Esophagus squamous epithelium (tissue), 5 donors: ENCODE measurements at regions not wholly inside any gene's neighbourhood (a gene's known extent, or its start where the extent isn't known, plus 50 kb on each side); places are given as distances from the start of the nearest gene placed in this dataset.

Source experiments
- DNase-seq: peaks from one replicate; lab custom pipeline; 2025; lab: John Stamatoyannopoulos, UW
- H3K27ac ChIP-seq, 4 donors: fragments of 200-600 bp; sonication (generic); one replicate each; pipeline ENCODE4 v1.5.1; 2016 to 2019; ENCODE audit warnings: mild to moderate bottlenecking in 1 of 4
- H3K27me3 ChIP-seq, 4 donors: fragments of 200-600 bp; sonication (generic); 1 replicate in 3 of 4; 2 replicates in 1 of 4; pipeline versions ENCODE4 v1.5.1 to v1.6.0; 2017 to 2021; ENCODE audit warnings: antibody characterized with exemption in 1 of 4
- H3K36me3 ChIP-seq, 3 donors: fragments of 200-600 bp; sonication (generic); one replicate each; pipeline ENCODE4 v1.5.1; 2016 to 2019
- H3K4me1 ChIP-seq, 3 donors: fragments of 200-600 bp; sonication (generic); one replicate each; pipeline ENCODE4 v1.5.1; 2017 to 2019
- H3K4me3 ChIP-seq, 4 donors: fragments of 200-600 bp; sonication (generic); 1 replicate in 3 of 4; 2 replicates in 1 of 4; pipeline ENCODE4 v1.5.1; 2016 to 2019; ENCODE audit warnings: mild to moderate bottlenecking in 2 of 4, moderate library complexity in 1 of 4
- H3K9me3 ChIP-seq, 3 donors: fragments of 200-600 bp; sonication (generic); one replicate each; pipeline ENCODE4 v1.5.1; 2016 to 2019
- POLR2A ChIP-seq, 4 donors: fragments of 450-650 bp; IDR thresholded peaks; one replicate each; pipeline ENCODE4 v1.6.1; 2017; ENCODE audit warnings: antibody characterized with exemption in 4 of 4, mild to moderate bottlenecking in 4 of 4, moderate library complexity in 3 of 4
- WGBS, 2 donors: methylation state at CpG; one replicate each; pipeline ENCODE4 v1.1.5; 2018; 5-methylcytosine and 5-hydroxymethylcytosine counted together
- intact Hi-C: fragments of 100-400 bp; cut with DNase I; formaldehyde crosslinking; loops from one replicate; pipeline ENCODE4 v1.15.0; 2022
- TF ChIP-seq, protein P1 (sequence below), 6 experiments: fragments of 450-650 bp in 4 of 6; fragments of 200-600 bp in 2 of 6; sonication (generic) in 2 of 6; IDR thresholded peaks; one replicate each; pipeline ENCODE4 v1.5.1; 2016 to 2019; ENCODE audit warnings: antibody characterized with exemption in 6 of 6, mild to moderate bottlenecking in 4 of 6, moderate library complexity in 4 of 6
- donor health status: DM: yes; HTN: yes; CAD: no.

DNA sequence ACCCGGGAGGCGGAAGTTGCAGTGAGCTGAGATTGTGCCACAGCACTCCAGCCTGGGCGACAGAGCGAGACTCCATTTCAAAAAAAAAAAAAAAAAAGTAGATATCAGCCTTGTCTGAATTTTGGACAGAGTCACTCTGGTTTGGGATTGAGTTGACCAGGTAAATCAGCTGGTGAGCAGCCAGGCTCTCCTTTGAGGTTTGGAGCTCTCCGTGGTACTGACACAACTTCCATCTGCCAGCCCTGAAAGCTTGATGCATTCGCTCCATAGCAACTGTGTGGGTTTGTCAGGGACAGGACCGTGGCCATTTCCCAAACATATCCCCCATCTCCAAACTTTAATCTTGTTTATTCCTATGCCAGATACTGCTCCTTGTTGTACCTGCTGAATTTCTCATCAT lies 155.2 kb downstream of the DMRTA2 start:
- TF ChIP-seq, protein P1, sequence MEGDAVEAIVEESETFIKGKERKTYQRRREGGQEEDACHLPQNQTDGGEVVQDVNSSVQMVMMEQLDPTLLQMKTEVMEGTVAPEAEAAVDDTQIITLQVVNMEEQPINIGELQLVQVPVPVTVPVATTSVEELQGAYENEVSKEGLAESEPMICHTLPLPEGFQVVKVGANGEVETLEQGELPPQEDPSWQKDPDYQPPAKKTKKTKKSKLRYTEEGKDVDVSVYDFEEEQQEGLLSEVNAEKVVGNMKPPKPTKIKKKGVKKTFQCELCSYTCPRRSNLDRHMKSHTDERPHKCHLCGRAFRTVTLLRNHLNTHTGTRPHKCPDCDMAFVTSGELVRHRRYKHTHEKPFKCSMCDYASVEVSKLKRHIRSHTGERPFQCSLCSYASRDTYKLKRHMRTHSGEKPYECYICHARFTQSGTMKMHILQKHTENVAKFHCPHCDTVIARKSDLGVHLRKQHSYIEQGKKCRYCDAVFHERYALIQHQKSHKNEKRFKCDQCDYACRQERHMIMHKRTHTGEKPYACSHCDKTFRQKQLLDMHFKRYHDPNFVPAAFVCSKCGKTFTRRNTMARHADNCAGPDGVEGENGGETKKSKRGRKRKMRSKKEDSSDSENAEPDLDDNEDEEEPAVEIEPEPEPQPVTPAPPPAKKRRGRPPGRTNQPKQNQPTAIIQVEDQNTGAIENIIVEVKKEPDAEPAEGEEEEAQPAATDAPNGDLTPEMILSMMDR (IDR thresholded peaks at IDR 0.05): no peak
- no peak for TF ChIP-seq POLR2A (IDR thresholded peaks at IDR 0.05)
- Histone ChIP-seq H3K36me3 (no peaks in the 10 kb centered on the region), H3K27ac (no peak overlapping the region), H3K27me3 (no peaks in the 10 kb centered on the region), H3K4me3 (no peak overlapping the region), H3K4me1 (no peaks in the 10 kb centered on the region), H3K9me3 (no peaks in the 10 kb centered on the region)
- DNase-seq: no peak
- intact Hi-C loops: no loop called here
- 50 to 59% methylated on average over 6 to 7 of the region's 7 CpGs for WGBS, 2 donors

DNA sequence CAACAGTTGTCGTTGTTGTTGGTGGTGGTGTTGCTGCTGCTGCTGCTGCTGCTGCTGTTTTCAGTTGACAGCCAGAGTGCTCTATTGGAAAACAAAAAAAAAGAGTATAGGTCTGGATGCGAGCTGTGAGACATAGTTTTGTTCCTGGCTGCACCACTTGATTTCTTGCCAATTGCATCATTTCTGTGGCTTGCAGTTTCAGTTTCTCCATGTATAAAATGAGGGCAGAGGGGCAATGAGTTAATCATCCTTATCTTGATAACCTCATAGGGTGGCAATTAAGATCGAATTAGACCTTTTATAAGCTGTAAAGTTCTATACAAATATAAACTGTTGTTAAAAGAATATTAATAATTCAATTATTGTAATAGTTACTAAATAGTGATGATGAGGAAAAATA lies 156.7 kb downstream of the DMRTA2 start:
- DNase-seq: no peak
- intact Hi-C loops: no loop called here
- Histone ChIP-seq H3K27me3 (no peaks in the 10 kb centered on the region), H3K9me3 (no peaks in the 10 kb centered on the region), H3K4me1 (no peaks in the 10 kb centered on the region), H3K27ac (peak overlapping the region in 2 of 4 donors; percentile 70 to 71), H3K36me3 (no peaks in the 10 kb centered on the region), H3K4me3 (no peak overlapping the region)
- TF ChIP-seq, protein P1 (IDR thresholded peaks at IDR 0.05): no peak
- no peak for TF ChIP-seq POLR2A (IDR thresholded peaks at IDR 0.05)
- WGBS, 2 donors: 24 to 41% methylated on average over 3 of the region's 3 CpGs

DNA sequence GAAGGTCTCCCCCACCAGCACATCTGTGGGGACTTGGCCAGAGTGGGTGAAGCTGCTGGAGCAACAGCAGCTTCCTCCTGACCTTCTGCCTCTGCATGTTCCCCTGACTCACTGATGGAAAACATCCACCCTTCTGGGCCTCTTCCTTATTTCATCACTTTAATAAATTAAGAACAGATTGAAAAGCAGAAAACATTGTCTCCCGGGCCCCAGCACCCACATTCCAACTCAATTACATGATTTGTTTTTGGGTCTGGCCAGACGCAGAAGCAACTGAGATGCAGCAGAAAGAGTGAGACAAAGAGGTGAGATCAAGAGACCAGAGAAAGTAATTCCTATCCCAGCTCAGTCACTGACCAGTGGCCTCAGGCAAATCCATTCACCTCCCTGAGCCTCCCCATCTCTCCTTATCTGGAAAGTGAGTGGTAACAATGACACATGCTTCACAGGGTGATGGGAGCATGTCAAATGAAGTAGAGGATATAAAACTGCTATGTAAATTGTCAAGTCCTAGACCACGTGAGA lies 157.1 kb downstream of the ELAVL4 start:
- no peaks in the 10 kb centered on the region for H3K27me3 ChIP-seq
- H3K36me3 ChIP-seq: no peaks in the 10 kb centered on the region
- WGBS, 2 donors: 24 to 28% methylated on average over 3 of the region's 3 CpGs
- H3K4me3 ChIP-seq: no peak overlapping the region
- DNase-seq: no peak
- H3K4me1 ChIP-seq: no peaks in the 10 kb centered on the region
- TF ChIP-seq, protein P1 (IDR thresholded peaks at IDR 0.05): no peak
- TF ChIP-seq POLR2A (IDR thresholded peaks at IDR 0.05): no peak
- H3K9me3 ChIP-seq: no peaks in the 10 kb centered on the region
- intact Hi-C loops: no loop called here
- H3K27ac ChIP-seq: peak overlapping the region in 2 of 4 donors; percentile 70 to 71

DNA sequence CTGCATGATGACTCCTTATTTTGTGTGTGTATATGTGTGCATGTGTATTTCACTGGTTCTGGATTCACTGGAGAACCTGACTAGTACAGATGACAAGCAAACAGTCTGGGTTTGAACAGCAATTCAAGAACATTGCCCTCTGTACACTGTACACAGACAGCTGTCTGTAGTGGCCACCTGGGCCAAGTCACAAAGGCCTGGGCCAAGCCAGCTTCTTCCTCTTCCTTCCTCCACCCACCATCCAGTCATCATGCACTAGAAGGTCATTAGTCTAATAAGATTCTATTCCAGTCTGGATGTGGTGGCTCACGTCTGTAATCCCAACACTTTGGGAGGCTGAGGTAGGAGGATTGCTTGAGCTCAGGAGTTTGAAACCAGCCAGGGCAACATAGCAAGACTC lies 155.9 kb downstream of the ELAVL4 start:
- no peaks in the 10 kb centered on the region for H3K36me3 ChIP-seq
- no peaks in the 10 kb centered on the region for H3K9me3 ChIP-seq
- DNase-seq: no peak
- TF ChIP-seq POLR2A (IDR thresholded peaks at IDR 0.05): no peak
- TF ChIP-seq, protein P1 (IDR thresholded peaks at IDR 0.05): no peak
- WGBS, 2 donors: 64% methylated on average over 1 of the region's 1 CpG; no CpG with 5 or more reads in 1 of the 2 donors
- H3K27me3 ChIP-seq: no peaks in the 10 kb centered on the region
- H3K4me3 ChIP-seq: no peak overlapping the region
- no peaks in the 10 kb centered on the region for H3K4me1 ChIP-seq
- intact Hi-C loops: no loop called here
- no peak overlapping the region for H3K27ac ChIP-seq

DNA sequence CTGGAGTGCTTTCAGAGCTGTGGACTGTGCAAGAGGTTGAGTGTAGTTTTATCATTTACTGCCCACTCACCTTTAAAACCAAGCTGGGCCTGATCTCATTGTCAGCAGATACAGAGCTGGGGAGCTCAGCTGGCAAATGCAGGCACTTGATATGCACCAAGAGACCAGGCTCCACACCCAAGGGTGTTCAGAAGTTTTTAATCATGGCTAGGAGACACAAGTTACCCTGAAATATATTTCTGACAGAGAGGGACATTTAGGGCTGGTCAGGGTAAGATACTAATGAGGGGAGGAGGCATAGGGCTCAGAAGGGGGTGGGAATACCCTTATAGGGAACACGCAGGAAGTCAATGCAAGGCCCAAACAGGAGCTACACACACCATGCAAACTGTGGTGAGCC lies 153.7 kb downstream of the ELAVL4 start:
- WGBS, 2 donors: 56 to 77% methylated on average over 1 of the region's 1 CpG
- no peak overlapping the region for H3K4me3 ChIP-seq
- intact Hi-C loops: no loop called here
- H3K36me3 ChIP-seq: no peaks in the 10 kb centered on the region
- DNase-seq: no peak
- H3K4me1 ChIP-seq: no peaks in the 10 kb centered on the region
- TF ChIP-seq, protein P1 (IDR thresholded peaks at IDR 0.05): no peak
- no peak for TF ChIP-seq POLR2A (IDR thresholded peaks at IDR 0.05)
- H3K27ac ChIP-seq: no peak overlapping the region
- H3K9me3 ChIP-seq: no peaks in the 10 kb centered on the region
- no peaks in the 10 kb centered on the region for H3K27me3 ChIP-seq
